GM23338 (cell line): ENCODE measurements at regions not wholly inside any gene's neighbourhood (a gene's known extent, or its start where the extent isn't known, plus 50 kb on each side); places are given as distances from the start of the nearest gene placed in this dataset.

ENCODE experiments used
- ATAC-seq: fragments of 200-7000 bp; cut with Tn5 transposase; 3 replicates; pipeline ENCODE4 v1.9.1; 2020
- DNase-seq: peaks from one replicate; pipeline ENCODE4 v3.0.0-alpha.2; 2015; ENCODE audit warnings: low spot score
- H2AFZ ChIP-seq: fragments of 200-600 bp; sonication (generic); 2 replicates; pipeline ENCODE4 v1.8.0; 2016; ENCODE audit warnings: antibody characterized with exemption, mild to moderate bottlenecking, moderate library complexity
- H3F3A ChIP-seq: fragments of 200-600 bp; sonication (generic); replicated peaks from 2 replicates; pipeline ENCODE4 v1.8.0; 2017; ENCODE audit warnings: antibody characterized with exemption, mixed run types, low read depth
- H3K27ac ChIP-seq: fragments of 200-600 bp; sonication (generic); 2 replicates; pipeline ENCODE4 v1.6.1; 2016; ENCODE audit warnings: low read depth
- H3K27me3 ChIP-seq: fragments of 200-600 bp; sonication (generic); 2 replicates; pipeline ENCODE4 v1.8.0; 2016; ENCODE audit warnings: mild to moderate bottlenecking, mixed run types, moderate library complexity; ENCODE audit not compliant: insufficient read depth
- H3K36me3 ChIP-seq: fragments of 200-600 bp; sonication (generic); 2 replicates; pipeline ENCODE4 v1.8.0; 2016; ENCODE audit warnings: mild to moderate bottlenecking; ENCODE audit not compliant: insufficient read depth
- H3K4me1 ChIP-seq: fragments of 200-600 bp; sonication (generic); 2 replicates; pipeline ENCODE4 v1.8.0; 2016; ENCODE audit warnings: mild to moderate bottlenecking, moderate library complexity; ENCODE audit not compliant: insufficient read depth
- H3K4me2 ChIP-seq: fragments of 200-600 bp; sonication (generic); 2 replicates; pipeline ENCODE4 v1.7.1; 2017; ENCODE audit warnings: mixed run types
- H3K4me3 ChIP-seq: fragments of 200-600 bp; sonication (generic); 2 replicates; pipeline ENCODE4 v1.6.1; 2016; ENCODE audit warnings: mixed run types
- H3K79me2 ChIP-seq: fragments of 200-600 bp; sonication (generic); replicated peaks from 2 replicates; pipeline ENCODE4 v1.8.0; 2017; ENCODE audit warnings: mild to moderate bottlenecking; ENCODE audit not compliant: insufficient read depth
- H3K9me2 ChIP-seq: fragments of 200-600 bp; sonication (generic); 2 replicates; pipeline ENCODE4 v1.8.0; 2017; ENCODE audit not compliant: insufficient read depth
- H4K20me1 ChIP-seq: fragments of 200-600 bp; sonication (generic); replicated peaks from 2 replicates; pipeline ENCODE4 v1.8.0; 2017; ENCODE audit warnings: mild to moderate bottlenecking; ENCODE audit not compliant: insufficient read depth
- H3K27ac Mint-ChIP-seq: 2 replicates; pipeline ENCODE4 v1.8.0; 2020; ENCODE audit warnings: inconsistent platforms, mild to moderate bottlenecking, moderate library complexity, mixed read lengths
- H3K27me3 Mint-ChIP-seq: 3 replicates; pipeline ENCODE4 v1.8.0; 2022; ENCODE audit warnings: low read depth, mild to moderate bottlenecking, moderate library complexity, mixed read lengths, inconsistent platforms; ENCODE audit not compliant: insufficient read depth, poor library complexity
- H3K36me3 Mint-ChIP-seq: 3 replicates; pipeline ENCODE4 v1.8.0; 2021; ENCODE audit warnings: low read depth, mild to moderate bottlenecking, inconsistent platforms, moderate library complexity, mixed read lengths
- H3K4me1 Mint-ChIP-seq: 3 replicates; pipeline ENCODE4 v1.8.0; 2020; ENCODE audit warnings: mild to moderate bottlenecking, inconsistent platforms, mixed read lengths
- H3K4me3 Mint-ChIP-seq: 3 replicates; pipeline ENCODE4 v1.8.0; 2021; ENCODE audit warnings: moderate library complexity, mild to moderate bottlenecking, inconsistent platforms, mixed read lengths
- H3K9me3 Mint-ChIP-seq: 3 replicates; pipeline ENCODE4 v1.8.0; 2020; ENCODE audit warnings: moderate library complexity, mild to moderate bottlenecking, inconsistent platforms, mixed read lengths
- CREB1 ChIP-seq: fragments of 250-450 bp; sonication (Bioruptor Pico); IDR thresholded peaks from 2 replicates; pipeline ENCODE4 v1.5.0; 2020; ENCODE audit warnings: low read depth, mild to moderate bottlenecking, moderate library complexity
- EZH2 ChIP-seq: fragments of 200-600 bp; sonication (generic); IDR thresholded peaks from one replicate; pipeline ENCODE4 v1.8.0; 2017; ENCODE audit warnings: antibody characterized with exemption, mild to moderate bottlenecking, low read depth; ENCODE audit not compliant: unreplicated experiment
- EZH2phosphoT487 ChIP-seq: fragments of 200-600 bp; sonication (generic); IDR thresholded peaks from one replicate; pipeline ENCODE4 v1.8.1; 2018; ENCODE audit warnings: antibody characterized with exemption; ENCODE audit not compliant: unreplicated experiment
- JUNB ChIP-seq: IDR thresholded peaks from one replicate; pipeline ENCODE4 v1.6.1; 2016; ENCODE audit warnings: antibody characterized with exemption; ENCODE audit not compliant: unreplicated experiment
- NANOG ChIP-seq: IDR thresholded peaks from 2 replicates; pipeline ENCODE4 v1.6.1; 2016; ENCODE audit warnings: antibody characterized with exemption, borderline replicate concordance
- POLR2AphosphoS5 ChIP-seq: IDR thresholded peaks from 2 replicates; pipeline ENCODE4 v1.6.1; 2016; ENCODE audit warnings: antibody characterized with exemption, low read depth
- STAT1 ChIP-seq: IDR thresholded peaks from one replicate; pipeline ENCODE4 v1.6.1; 2016; ENCODE audit warnings: antibody characterized with exemption; ENCODE audit not compliant: unreplicated experiment
- ZNF114 ChIP-seq: fragments of 250-450 bp; sonication (Bioruptor Pico); IDR thresholded peaks from 2 replicates; pipeline ENCODE4 v1.5.0; 2020; ENCODE audit warnings: mild to moderate bottlenecking, moderate library complexity
- ZNF331 ChIP-seq: fragments of 250-450 bp; sonication (Bioruptor Pico); IDR thresholded peaks from 2 replicates; pipeline ENCODE4 v1.5.0; 2020; ENCODE audit warnings: low read depth, mild to moderate bottlenecking, moderate library complexity
- ZNF462 ChIP-seq: fragments of 250-450 bp; sonication (Bioruptor Pico); IDR thresholded peaks from 2 replicates; pipeline ENCODE4 v1.5.0; 2020; ENCODE audit warnings: mild to moderate bottlenecking, moderate library complexity
- TF ChIP-seq, protein P1 (sequence below), 2 experiments: fragments of 200-600 bp in 1 of 2; sonication (generic) in 1 of 2; conservative IDR thresholded peaks; 2 replicates each; pipeline versions ENCODE4 v1.5.1 to v1.6.1; 2016 to 2017; ENCODE audit warnings: antibody characterized with exemption in 2 of 2, low read depth in 2 of 2, mild to moderate bottlenecking in 2 of 2, moderate library complexity in 1 of 2
- TF ChIP-seq, protein P2 (sequence below): IDR thresholded peaks from one replicate; pipeline ENCODE4 v1.6.1; 2018; ENCODE audit warnings: antibody characterized with exemption; ENCODE audit not compliant: unreplicated experiment
- TF ChIP-seq, protein P3 (sequence below): IDR thresholded peaks from 2 replicates; pipeline ENCODE4 v1.6.1; 2016; ENCODE audit warnings: antibody characterized with exemption

- Histone ChIP-seq H3K27ac (no peak overlapping the region), H3K36me3 (no peaks in the 10 kb centered on the region), H4K20me1 (no peaks in the 10 kb centered on the region), H3K9me2 (no peaks in the 10 kb centered on the region; the same call in 1 of the 2 replicates), H2AFZ (no peak overlapping the region), H3K4me1 (peaks cover 12% of the 10 kb centered on the region), H3F3A (no peaks in the 10 kb centered on the region; the same call in 1 of the 2 replicates), H3K79me2 (no peaks in the 10 kb centered on the region), H3K4me2 (no peak overlapping the region), H3K27me3 (peaks cover 4% of the 10 kb centered on the region; the same call in 1 of the 2 replicates), H3K4me3 (no peak overlapping the region)
- no peak overlapping the region for H3K27ac Mint-ChIP-seq
- 0 out of 3 replicates have a peak, but pooled peaks cover 3% of the 10 kb centered on the region for H3K9me3 Mint-ChIP-seq
- peaks cover 5% of the 10 kb centered on the region for H3K27me3 Mint-ChIP-seq
- TF ChIP-seq, protein P1, sequence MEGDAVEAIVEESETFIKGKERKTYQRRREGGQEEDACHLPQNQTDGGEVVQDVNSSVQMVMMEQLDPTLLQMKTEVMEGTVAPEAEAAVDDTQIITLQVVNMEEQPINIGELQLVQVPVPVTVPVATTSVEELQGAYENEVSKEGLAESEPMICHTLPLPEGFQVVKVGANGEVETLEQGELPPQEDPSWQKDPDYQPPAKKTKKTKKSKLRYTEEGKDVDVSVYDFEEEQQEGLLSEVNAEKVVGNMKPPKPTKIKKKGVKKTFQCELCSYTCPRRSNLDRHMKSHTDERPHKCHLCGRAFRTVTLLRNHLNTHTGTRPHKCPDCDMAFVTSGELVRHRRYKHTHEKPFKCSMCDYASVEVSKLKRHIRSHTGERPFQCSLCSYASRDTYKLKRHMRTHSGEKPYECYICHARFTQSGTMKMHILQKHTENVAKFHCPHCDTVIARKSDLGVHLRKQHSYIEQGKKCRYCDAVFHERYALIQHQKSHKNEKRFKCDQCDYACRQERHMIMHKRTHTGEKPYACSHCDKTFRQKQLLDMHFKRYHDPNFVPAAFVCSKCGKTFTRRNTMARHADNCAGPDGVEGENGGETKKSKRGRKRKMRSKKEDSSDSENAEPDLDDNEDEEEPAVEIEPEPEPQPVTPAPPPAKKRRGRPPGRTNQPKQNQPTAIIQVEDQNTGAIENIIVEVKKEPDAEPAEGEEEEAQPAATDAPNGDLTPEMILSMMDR (conservative IDR thresholded peaks at IDR 0.05; ENCODE audit: low read depth in 2 of 2) = no peak
- TF ChIP-seq STAT1 (no peak), EZH2 (no peak), EZH2phosphoT487 (no peak), NANOG (no peak), CREB1 (no peak), ZNF114 (CRISPR knock-in tag) (no peak), POLR2AphosphoS5 (no peak), ZNF462 (no peak), JUNB (no peak), ZNF331 (CRISPR knock-in tag) (no peak)
- TF ChIP-seq, protein P2, sequence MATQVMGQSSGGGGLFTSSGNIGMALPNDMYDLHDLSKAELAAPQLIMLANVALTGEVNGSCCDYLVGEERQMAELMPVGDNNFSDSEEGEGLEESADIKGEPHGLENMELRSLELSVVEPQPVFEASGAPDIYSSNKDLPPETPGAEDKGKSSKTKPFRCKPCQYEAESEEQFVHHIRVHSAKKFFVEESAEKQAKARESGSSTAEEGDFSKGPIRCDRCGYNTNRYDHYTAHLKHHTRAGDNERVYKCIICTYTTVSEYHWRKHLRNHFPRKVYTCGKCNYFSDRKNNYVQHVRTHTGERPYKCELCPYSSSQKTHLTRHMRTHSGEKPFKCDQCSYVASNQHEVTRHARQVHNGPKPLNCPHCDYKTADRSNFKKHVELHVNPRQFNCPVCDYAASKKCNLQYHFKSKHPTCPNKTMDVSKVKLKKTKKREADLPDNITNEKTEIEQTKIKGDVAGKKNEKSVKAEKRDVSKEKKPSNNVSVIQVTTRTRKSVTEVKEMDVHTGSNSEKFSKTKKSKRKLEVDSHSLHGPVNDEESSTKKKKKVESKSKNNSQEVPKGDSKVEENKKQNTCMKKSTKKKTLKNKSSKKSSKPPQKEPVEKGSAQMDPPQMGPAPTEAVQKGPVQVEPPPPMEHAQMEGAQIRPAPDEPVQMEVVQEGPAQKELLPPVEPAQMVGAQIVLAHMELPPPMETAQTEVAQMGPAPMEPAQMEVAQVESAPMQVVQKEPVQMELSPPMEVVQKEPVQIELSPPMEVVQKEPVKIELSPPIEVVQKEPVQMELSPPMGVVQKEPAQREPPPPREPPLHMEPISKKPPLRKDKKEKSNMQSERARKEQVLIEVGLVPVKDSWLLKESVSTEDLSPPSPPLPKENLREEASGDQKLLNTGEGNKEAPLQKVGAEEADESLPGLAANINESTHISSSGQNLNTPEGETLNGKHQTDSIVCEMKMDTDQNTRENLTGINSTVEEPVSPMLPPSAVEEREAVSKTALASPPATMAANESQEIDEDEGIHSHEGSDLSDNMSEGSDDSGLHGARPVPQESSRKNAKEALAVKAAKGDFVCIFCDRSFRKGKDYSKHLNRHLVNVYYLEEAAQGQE = no peak
- TF ChIP-seq, protein P3, sequence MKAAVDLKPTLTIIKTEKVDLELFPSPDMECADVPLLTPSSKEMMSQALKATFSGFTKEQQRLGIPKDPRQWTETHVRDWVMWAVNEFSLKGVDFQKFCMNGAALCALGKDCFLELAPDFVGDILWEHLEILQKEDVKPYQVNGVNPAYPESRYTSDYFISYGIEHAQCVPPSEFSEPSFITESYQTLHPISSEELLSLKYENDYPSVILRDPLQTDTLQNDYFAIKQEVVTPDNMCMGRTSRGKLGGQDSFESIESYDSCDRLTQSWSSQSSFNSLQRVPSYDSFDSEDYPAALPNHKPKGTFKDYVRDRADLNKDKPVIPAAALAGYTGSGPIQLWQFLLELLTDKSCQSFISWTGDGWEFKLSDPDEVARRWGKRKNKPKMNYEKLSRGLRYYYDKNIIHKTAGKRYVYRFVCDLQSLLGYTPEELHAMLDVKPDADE = no peak
- no peak overlapping the region for H3K4me3 Mint-ChIP-seq
- DNase-seq (peak; percentile 38), ATAC-seq (peak; percentile 45)
- peaks cover 6% of the 10 kb centered on the region for H3K4me1 Mint-ChIP-seq
- H3K36me3 Mint-ChIP-seq = no peaks in the 10 kb centered on the region
Measured at GRCh38 chr2:126970583-126970982, 71.9 kb downstream of the TEX51 start.
